GM23338 (cell line): ENCODE measurements at regions not wholly inside any gene's neighbourhood (a gene's known extent, or its start where the extent isn't known, plus 50 kb on each side); places are given as distances from the start of the nearest gene placed in this dataset.
A peak's percentile ranks its signal among the peaks of the same experiment; 100 is the strongest.

Experiments used
- ATAC-seq: fragments of 200-7000 bp; cut with Tn5 transposase; 3 replicates; pipeline ENCODE4 v1.9.1; 2020
- DNase-seq: peaks from one replicate; pipeline ENCODE4 v3.0.0-alpha.2; 2015; ENCODE audit warnings: low spot score
- H2AFZ ChIP-seq: fragments of 200-600 bp; sonication (generic); 2 replicates; pipeline ENCODE4 v1.8.0; 2016; ENCODE audit warnings: antibody characterized with exemption, mild to moderate bottlenecking, moderate library complexity
- H3F3A ChIP-seq: fragments of 200-600 bp; sonication (generic); replicated peaks from 2 replicates; pipeline ENCODE4 v1.8.0; 2017; ENCODE audit warnings: antibody characterized with exemption, mixed run types, low read depth
- H3K27ac ChIP-seq: fragments of 200-600 bp; sonication (generic); 2 replicates; pipeline ENCODE4 v1.6.1; 2016; ENCODE audit warnings: low read depth
- H3K27me3 ChIP-seq: fragments of 200-600 bp; sonication (generic); 2 replicates; pipeline ENCODE4 v1.8.0; 2016; ENCODE audit warnings: mild to moderate bottlenecking, mixed run types, moderate library complexity; ENCODE audit not compliant: insufficient read depth
- H3K36me3 ChIP-seq: fragments of 200-600 bp; sonication (generic); 2 replicates; pipeline ENCODE4 v1.8.0; 2016; ENCODE audit warnings: mild to moderate bottlenecking; ENCODE audit not compliant: insufficient read depth
- H3K4me1 ChIP-seq: fragments of 200-600 bp; sonication (generic); 2 replicates; pipeline ENCODE4 v1.8.0; 2016; ENCODE audit warnings: mild to moderate bottlenecking, moderate library complexity; ENCODE audit not compliant: insufficient read depth
- H3K4me2 ChIP-seq: fragments of 200-600 bp; sonication (generic); 2 replicates; pipeline ENCODE4 v1.7.1; 2017; ENCODE audit warnings: mixed run types
- H3K4me3 ChIP-seq: fragments of 200-600 bp; sonication (generic); 2 replicates; pipeline ENCODE4 v1.6.1; 2016; ENCODE audit warnings: mixed run types
- H3K79me2 ChIP-seq: fragments of 200-600 bp; sonication (generic); replicated peaks from 2 replicates; pipeline ENCODE4 v1.8.0; 2017; ENCODE audit warnings: mild to moderate bottlenecking; ENCODE audit not compliant: insufficient read depth
- H3K9me2 ChIP-seq: fragments of 200-600 bp; sonication (generic); 2 replicates; pipeline ENCODE4 v1.8.0; 2017; ENCODE audit not compliant: insufficient read depth
- H4K20me1 ChIP-seq: fragments of 200-600 bp; sonication (generic); replicated peaks from 2 replicates; pipeline ENCODE4 v1.8.0; 2017; ENCODE audit warnings: mild to moderate bottlenecking; ENCODE audit not compliant: insufficient read depth
- H3K27ac Mint-ChIP-seq: 2 replicates; pipeline ENCODE4 v1.8.0; 2020; ENCODE audit warnings: inconsistent platforms, mild to moderate bottlenecking, moderate library complexity, mixed read lengths
- H3K27me3 Mint-ChIP-seq: 3 replicates; pipeline ENCODE4 v1.8.0; 2022; ENCODE audit warnings: low read depth, mild to moderate bottlenecking, moderate library complexity, mixed read lengths, inconsistent platforms; ENCODE audit not compliant: insufficient read depth, poor library complexity
- H3K36me3 Mint-ChIP-seq: 3 replicates; pipeline ENCODE4 v1.8.0; 2021; ENCODE audit warnings: low read depth, mild to moderate bottlenecking, inconsistent platforms, moderate library complexity, mixed read lengths
- H3K4me1 Mint-ChIP-seq: 3 replicates; pipeline ENCODE4 v1.8.0; 2020; ENCODE audit warnings: mild to moderate bottlenecking, inconsistent platforms, mixed read lengths
- H3K4me3 Mint-ChIP-seq: 3 replicates; pipeline ENCODE4 v1.8.0; 2021; ENCODE audit warnings: moderate library complexity, mild to moderate bottlenecking, inconsistent platforms, mixed read lengths
- H3K9me3 Mint-ChIP-seq: 3 replicates; pipeline ENCODE4 v1.8.0; 2020; ENCODE audit warnings: moderate library complexity, mild to moderate bottlenecking, inconsistent platforms, mixed read lengths
- CTCF ChIP-seq, 2 experiments: fragments of 200-600 bp in 1 of 2; sonication (generic) in 1 of 2; conservative IDR thresholded peaks; 2 replicates each; pipeline versions ENCODE4 v1.5.1 to v1.6.1; 2016 to 2017; ENCODE audit warnings: antibody characterized with exemption in 2 of 2, low read depth in 2 of 2, mild to moderate bottlenecking in 2 of 2, moderate library complexity in 1 of 2
- EZH2phosphoT487 ChIP-seq: fragments of 200-600 bp; sonication (generic); IDR thresholded peaks from one replicate; pipeline ENCODE4 v1.8.1; 2018; ENCODE audit warnings: antibody characterized with exemption; ENCODE audit not compliant: unreplicated experiment
- ZNF462 ChIP-seq: fragments of 250-450 bp; sonication (Bioruptor Pico); IDR thresholded peaks from 2 replicates; pipeline ENCODE4 v1.5.0; 2020; ENCODE audit warnings: mild to moderate bottlenecking, moderate library complexity

DNA sequence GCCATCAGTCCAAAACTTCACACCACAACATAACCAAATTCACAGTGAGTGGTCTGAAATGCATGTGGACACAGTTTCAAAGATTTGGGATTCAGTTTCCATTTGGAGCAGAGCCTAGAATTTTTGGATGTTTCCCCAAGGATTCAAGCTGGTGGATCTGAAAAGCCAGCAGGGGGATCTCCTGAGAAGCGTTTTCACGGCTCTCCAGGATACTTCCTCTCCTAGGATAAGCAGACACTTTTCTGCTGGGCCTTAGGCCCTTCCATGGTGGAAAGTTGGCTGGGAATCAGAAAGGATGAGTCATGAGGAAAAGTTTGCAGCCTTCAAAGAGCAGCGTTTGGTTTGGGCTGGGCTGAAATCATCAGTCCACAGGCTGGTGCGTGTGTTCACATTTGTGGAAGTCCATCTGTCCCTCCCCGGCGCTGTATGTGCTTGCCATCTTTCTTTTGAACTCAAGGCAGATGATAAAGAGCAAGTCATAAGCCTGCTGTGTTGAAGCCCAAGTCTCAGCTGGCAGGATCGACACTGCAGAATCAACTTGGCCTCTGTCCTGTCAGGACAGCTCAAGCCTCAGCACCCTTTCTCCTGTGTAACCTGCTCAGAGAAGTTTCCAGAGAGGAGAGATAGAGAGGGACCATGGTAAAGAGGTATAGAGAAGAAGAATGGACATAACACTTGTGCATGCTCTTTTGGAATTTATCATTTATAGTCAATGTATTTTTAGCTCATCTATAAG lies 152.6 kb upstream of the MSX2 start:
- H3K4me3 Mint-ChIP-seq, result no peak overlapping the region
- no peak overlapping the region for H3K4me2 ChIP-seq
- H3K4me1 Mint-ChIP-seq, result peaks cover 7% of the 10 kb centered on the region; the same call in 1 of the 3 replicates
- no peaks in the 10 kb centered on the region for H3K36me3 Mint-ChIP-seq
- TF ChIP-seq CTCF (conservative IDR thresholded peaks at IDR 0.05; ENCODE audit: low read depth in 2 of 2) (peak; percentile 23 to 48; a peak in 2 of 4 replicates), EZH2phosphoT487 (no peak), ZNF462 (CRISPR knock-in tag) (no peak)
- peak overlapping the region; percentile 21; the same call in 1 of the 2 replicates for H2AFZ ChIP-seq
- H3K36me3 ChIP-seq, result no peaks in the 10 kb centered on the region
- ATAC-seq (peak; percentile 53), DNase-seq (peak; percentile 52)
- peak overlapping the region; percentile 57; the same call in 1 of the 2 replicates for H3K27ac Mint-ChIP-seq
- H3K27ac ChIP-seq, result no peak overlapping the region
- H3K9me2 ChIP-seq, result no peaks in the 10 kb centered on the region
- no peaks in the 10 kb centered on the region for H4K20me1 ChIP-seq
- H3K9me3 Mint-ChIP-seq, result no peaks in the 10 kb centered on the region
- no peaks in the 10 kb centered on the region for H3K4me1 ChIP-seq
- H3K4me3 ChIP-seq, result no peak overlapping the region
- no peaks in the 10 kb centered on the region for H3F3A ChIP-seq
- no peaks in the 10 kb centered on the region for H3K27me3 Mint-ChIP-seq
- H3K27me3 ChIP-seq, result no peaks in the 10 kb centered on the region
- H3K79me2 ChIP-seq, result no peaks in the 10 kb centered on the region
